ENCODE measurements at regions not wholly inside any gene's neighbourhood (a gene's known extent, or its start where the extent isn't known, plus 50 kb on each side); places are given as distances from the start of the nearest gene placed in this dataset.

- TF ChIP-seq CTCF (IDR thresholded peaks at IDR 0.05) (no peak), POLR2A (IDR thresholded peaks at IDR 0.05) (no peak)
Measured at GRCh38 chr6:146885708-146886457, 287.1 kb downstream of the ADGB start.
